HFFc6 (cell line): ENCODE measurements at regions not wholly inside any gene's neighbourhood (a gene's known extent, or its start where the extent isn't known, plus 50 kb on each side); places are given as distances from the start of the nearest gene placed in this dataset.

ENCODE experiments used
- DNase-seq: peaks from one replicate; pipeline ENCODE4 v3.0.0-alpha.2; 2018
- H3K27ac Mint-ChIP-seq: 2 replicates; pipeline ENCODE4 v1.8.0; 2020; ENCODE audit warnings: mild to moderate bottlenecking, mixed read lengths
- H3K27me3 Mint-ChIP-seq: 2 replicates; pipeline ENCODE4 v1.8.0; 2021; ENCODE audit warnings: mild to moderate bottlenecking, moderate library complexity, mixed read lengths; ENCODE audit not compliant: insufficient read depth
- H3K36me3 Mint-ChIP-seq: 2 replicates; pipeline ENCODE4 v1.8.0; 2021; ENCODE audit warnings: low read depth, mixed read lengths
- H3K4me1 Mint-ChIP-seq: 2 replicates; pipeline ENCODE4 v1.8.0; 2020; ENCODE audit warnings: low read depth, mixed read lengths
- H3K4me3 Mint-ChIP-seq: 2 replicates; pipeline ENCODE4 v1.8.0; 2020; ENCODE audit warnings: mild to moderate bottlenecking, moderate library complexity, mixed read lengths
- H3K9me3 Mint-ChIP-seq: 2 replicates; pipeline ENCODE4 v1.8.0; 2020; ENCODE audit warnings: mild to moderate bottlenecking, mixed read lengths
- CTCF ChIP-seq: fragments of 200-600 bp; sonication (generic); IDR thresholded peaks from 2 replicates; pipeline ENCODE4 v1.5.0; 2021; ENCODE audit warnings: antibody characterized with exemption, mild to moderate bottlenecking

- Mint-ChIP-seq H3K4me1 (no peaks in the 10 kb centered on the region), H3K9me3 (peaks cover 20% of the 10 kb centered on the region), H3K36me3 (peaks cover 5% of the 10 kb centered on the region; the same call in 1 of the 2 replicates), H3K27me3 (peaks cover 1% of the 10 kb centered on the region; the same call in 1 of the 2 replicates), H3K4me3 (no peak overlapping the region), H3K27ac (no peak overlapping the region)
- no peak for DNase-seq
- TF ChIP-seq CTCF: no peak
These were observed 186.1 kb upstream of the SLC24A3 start for GRCh38 chr20:19026121-19026878.

GRCh38 chr20:19026901-19027644 lies 185.4 kb upstream of the SLC24A3 start:
- peaks cover 1% of the 10 kb centered on the region; the same call in 1 of the 2 replicates for H3K27me3 Mint-ChIP-seq
- no peak overlapping the region for H3K27ac Mint-ChIP-seq
- peaks cover 5% of the 10 kb centered on the region; the same call in 1 of the 2 replicates for H3K36me3 Mint-ChIP-seq
- no peak for TF ChIP-seq CTCF
- H3K4me3 Mint-ChIP-seq: no peak overlapping the region
- H3K9me3 Mint-ChIP-seq: peaks cover 24% of the 10 kb centered on the region
- no peak for DNase-seq
- H3K4me1 Mint-ChIP-seq: no peaks in the 10 kb centered on the region

- TF ChIP-seq CTCF: no peak
- no peak for DNase-seq
- no peaks in the 10 kb centered on the region for H3K4me1 Mint-ChIP-seq
These were observed 184.5 kb upstream of the SLC24A3 start for GRCh38 chr20:19027971-19028370.

GRCh38 chr20:19041787-19042186 lies 170.7 kb upstream of the SLC24A3 start:
- H3K4me1 Mint-ChIP-seq: no peaks in the 10 kb centered on the region
- H3K36me3 Mint-ChIP-seq: no peaks in the 10 kb centered on the region
- peaks cover 49% of the 10 kb centered on the region for H3K9me3 Mint-ChIP-seq
- no peak overlapping the region for H3K27ac Mint-ChIP-seq
- H3K27me3 Mint-ChIP-seq: peaks cover 2% of the 10 kb centered on the region; the same call in 1 of the 2 replicates
- no peak for TF ChIP-seq CTCF
- DNase-seq: no peak
- H3K4me3 Mint-ChIP-seq: no peak overlapping the region

More at GRCh38 chr20:19027971-19028370, 184.5 kb upstream of the SLC24A3 start:
- H3K27me3 Mint-ChIP-seq: peaks cover 1% of the 10 kb centered on the region; the same call in 1 of the 2 replicates
- peaks cover 30% of the 10 kb centered on the region for H3K9me3 Mint-ChIP-seq
- peaks cover 5% of the 10 kb centered on the region; the same call in 1 of the 2 replicates for H3K36me3 Mint-ChIP-seq
- H3K27ac Mint-ChIP-seq: no peak overlapping the region
- no peak overlapping the region for H3K4me3 Mint-ChIP-seq

- TF ChIP-seq CTCF: no peak
- Mint-ChIP-seq H3K9me3 (peaks cover 47% of the 10 kb centered on the region), H3K27me3 (peaks cover 2% of the 10 kb centered on the region; the same call in 1 of the 2 replicates), H3K36me3 (no peaks in the 10 kb centered on the region), H3K4me3 (no peak overlapping the region), H3K4me1 (no peaks in the 10 kb centered on the region), H3K27ac (no peak overlapping the region)
- DNase-seq: no peak
These were observed 167.1 kb upstream of the SLC24A3 start for GRCh38 chr20:19045371-19045770.
